ENCODE measurements at regions not wholly inside any gene's neighbourhood (a gene's known extent, or its start where the extent isn't known, plus 50 kb on each side); places are given as distances from the start of the nearest gene placed in this dataset.

DNA sequence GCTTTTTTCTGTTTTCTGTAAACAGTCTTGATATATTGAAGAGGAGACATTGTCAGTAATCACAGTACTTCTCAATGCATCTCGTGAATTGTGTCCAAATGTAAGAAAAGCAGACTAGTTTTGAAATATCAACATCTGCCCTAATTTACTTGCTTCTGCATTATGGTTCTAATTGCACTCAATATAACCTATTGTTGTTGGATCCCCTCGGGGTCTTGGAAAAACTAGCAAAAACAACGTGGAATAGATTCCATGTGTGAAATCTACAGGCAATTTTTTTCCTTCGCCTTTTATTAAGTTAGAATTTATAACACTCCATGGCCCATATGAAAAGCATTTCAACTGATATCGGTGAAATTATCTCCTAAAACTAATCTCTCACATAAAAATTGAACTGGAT is 236.5 kb downstream of the TTLL7 start:
- intact Hi-C loops (cut with DNase I) = no loop called here
- Histone ChIP-seq H3K9me3 (no peaks in the 10 kb centered on the region), H3K27ac (no peak overlapping the region), H3K4me3 (no peak overlapping the region), H3K27me3 (no peaks in the 10 kb centered on the region), H3K4me1 (peaks cover 0 to 11% (median 0%) of the 10 kb centered on the region in 9 donors), H3K36me3 (no peaks in the 10 kb centered on the region)
- no peak for TF ChIP-seq CTCF (IDR thresholded peaks at IDR 0.05)
- DNase-seq = no peak
- no peak for ATAC-seq
- WGBS, 2 donors = 85% methylated on average over 5 of the region's 5 CpGs

- H3K4me3 ChIP-seq = peak overlapping the region in 1 of 10 donors; percentile 11
- no peak for ATAC-seq
- H3K9me3 ChIP-seq = no peaks in the 10 kb centered on the region
- no peak for DNase-seq
- no peak for TF ChIP-seq CTCF (IDR thresholded peaks at IDR 0.05)
- WGBS, 2 donors = 65 to 71% methylated on average over 3 of the region's 3 CpGs
- H3K4me1 ChIP-seq = peaks cover 0 to 11% (median 0%) of the 10 kb centered on the region in 9 donors
- intact Hi-C loops (cut with DNase I) = no loop called here
- no peak overlapping the region for H3K27ac ChIP-seq
- no peaks in the 10 kb centered on the region for H3K36me3 ChIP-seq
- H3K27me3 ChIP-seq = no peaks in the 10 kb centered on the region
These were observed 236.9 kb downstream of the TTLL7 start for GRCh38 chr1:83762039-83762365.

DNA sequence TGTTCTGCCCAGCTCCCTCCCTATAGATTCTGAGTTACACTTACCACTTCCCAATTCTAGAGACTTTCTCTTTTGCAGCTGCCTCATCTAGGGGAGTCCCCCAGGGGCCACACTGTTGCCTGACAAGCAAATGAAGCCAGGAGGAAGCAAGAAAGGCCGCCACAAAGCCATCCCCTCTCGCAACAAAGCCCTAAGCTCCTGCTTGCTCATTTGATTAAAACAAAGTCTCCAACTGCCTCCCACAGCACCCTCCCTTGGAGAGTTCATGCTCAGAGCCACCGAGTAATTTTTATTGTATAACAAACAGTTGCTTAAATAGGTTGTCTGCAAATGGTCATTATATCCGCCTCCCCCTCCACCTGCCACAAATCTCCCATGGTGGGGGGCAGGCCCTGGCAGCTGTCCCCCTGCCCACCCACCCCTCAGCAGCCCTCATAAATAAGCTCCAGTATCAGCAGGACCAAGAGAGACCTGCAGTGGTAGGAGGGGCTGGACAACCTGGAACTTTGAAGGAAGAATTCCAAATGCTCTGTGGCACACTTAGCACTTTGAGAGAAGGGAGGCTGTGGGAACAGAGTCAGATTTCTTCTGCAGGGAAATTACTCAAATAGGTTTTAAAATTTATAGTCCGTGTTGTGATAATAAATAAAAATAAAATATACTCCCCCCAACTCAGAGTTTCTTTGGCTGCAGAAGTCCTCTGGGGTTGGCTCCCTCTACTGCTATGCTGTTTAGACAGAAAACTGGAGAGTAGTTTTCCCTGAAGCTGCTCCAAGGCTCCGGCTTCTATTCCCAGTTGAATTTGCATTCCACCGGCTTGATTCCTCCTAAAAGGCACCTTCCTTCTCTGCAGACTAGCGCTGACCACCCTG is 237.5 kb downstream of the TTLL7 start:
- H3K9me3 ChIP-seq = no peaks in the 10 kb centered on the region
- H3K27ac ChIP-seq = no peak overlapping the region
- H3K27me3 ChIP-seq = no peaks in the 10 kb centered on the region
- ATAC-seq (peak in 1 of 8 donors; percentile 33), DNase-seq (no peak)
- H3K4me1 ChIP-seq = peaks cover 0 to 11% (median 0%) of the 10 kb centered on the region in 9 donors
- 59 to 69% methylated on average over 8 of the region's 8 CpGs for WGBS, 2 donors
- peak overlapping the region in 1 of 10 donors; percentile 11 for H3K4me3 ChIP-seq
- no peak for TF ChIP-seq CTCF (IDR thresholded peaks at IDR 0.05)
- intact Hi-C loops (cut with DNase I) = no loop called here
- no peaks in the 10 kb centered on the region for H3K36me3 ChIP-seq

DNA sequence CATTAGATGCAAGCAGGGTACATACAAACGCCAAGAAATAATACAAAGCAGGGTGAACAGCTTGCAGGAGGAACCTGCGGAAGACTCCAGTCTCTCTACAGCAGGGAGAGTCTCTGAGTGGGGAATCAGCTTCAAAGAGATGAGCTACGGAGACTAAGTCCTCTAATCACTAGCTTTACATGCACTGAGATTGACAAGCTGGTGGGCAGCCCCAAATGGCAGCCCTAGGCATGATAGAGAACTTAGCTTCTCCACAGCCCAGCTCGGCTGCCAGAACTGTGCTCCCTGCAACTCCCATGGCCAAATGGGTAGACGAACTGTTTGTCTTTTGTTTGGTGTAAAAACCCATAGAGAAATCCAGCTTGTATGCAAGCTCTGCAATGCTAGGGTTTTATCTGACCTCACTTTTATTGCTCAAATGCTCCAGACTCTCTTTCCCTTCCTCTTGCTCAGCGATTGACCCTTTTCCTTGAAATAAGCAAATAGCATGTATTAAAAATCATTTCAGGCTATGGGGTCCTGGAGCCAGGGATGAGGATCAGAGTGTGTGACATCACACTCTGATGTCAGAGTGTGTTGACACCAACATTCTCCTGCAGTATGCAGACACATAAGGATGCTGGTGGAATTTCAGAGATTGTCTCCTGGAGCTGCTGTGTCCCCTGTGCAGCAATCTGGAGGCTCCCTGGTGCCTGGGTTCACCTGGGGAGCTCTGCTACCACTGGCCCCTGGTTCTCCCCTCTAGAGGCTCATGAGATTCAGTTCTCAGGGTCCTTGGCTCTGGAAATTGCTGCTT is 238.5 kb downstream of the TTLL7 start:
- 79 to 89% methylated on average over 6 of the region's 6 CpGs for WGBS, 2 donors
- no peak for TF ChIP-seq CTCF (IDR thresholded peaks at IDR 0.05)
- H3K36me3 ChIP-seq = no peaks in the 10 kb centered on the region
- H3K27me3 ChIP-seq = no peaks in the 10 kb centered on the region
- no peak overlapping the region for H3K4me3 ChIP-seq
- intact Hi-C loops (cut with DNase I) = no loop called here
- ATAC-seq (no peak), DNase-seq (no peak)
- H3K27ac ChIP-seq = no peak overlapping the region
- peaks cover 0 to 11% (median 0%) of the 10 kb centered on the region in 9 donors for H3K4me1 ChIP-seq
- no peaks in the 10 kb centered on the region for H3K9me3 ChIP-seq
